ENCODE measurements at regions not wholly inside any gene's neighbourhood (a gene's known extent, or its start where the extent isn't known, plus 50 kb on each side); places are given as distances from the start of the nearest gene placed in this dataset.
"Not testable (repeated sequence)": the region's sequence is repeated elsewhere in the genome, so short reads cannot be mapped to it uniquely, and the experiment has no call there.

- DNase-seq (ENCODE audit: low read depth, low spot score) = not testable (repeated sequence)
These were observed 85.1 kb upstream of the MAP4 start for GRCh38 chr3:48101301-48101650.

GRCh38 chr3:48092270-48092669 lies 76.1 kb upstream of the MAP4 start:
- no peak for DNase-seq (ENCODE audit: low read depth, low spot score)

GRCh38 chr3:48090166-48090939 lies 74.1 kb upstream of the MAP4 start:
- no peak for DNase-seq (ENCODE audit: low read depth, low spot score)

- peak; percentile 92 for DNase-seq (ENCODE audit: low read depth, low spot score)
These were observed 72.7 kb upstream of the MAP4 start for GRCh38 chr3:48088749-48089466.

GRCh38 chr3:48088056-48088748 lies 72.0 kb upstream of the MAP4 start:
- DNase-seq (ENCODE audit: low read depth, low spot score) = no peak

- DNase-seq (ENCODE audit: low read depth, low spot score) = no peak
These were observed 70.5 kb upstream of the MAP4 start for GRCh38 chr3:48086705-48087104.

GRCh38 chr3:48084929-48085328 lies 68.7 kb upstream of the MAP4 start:
- DNase-seq (ENCODE audit: low read depth, low spot score) = no peak

- no peak for DNase-seq (ENCODE audit: low read depth, low spot score)
These were observed 68.0 kb upstream of the MAP4 start for GRCh38 chr3:48084170-48084569.

- DNase-seq (ENCODE audit: low read depth, low spot score) = no peak
These were observed 66.5 kb upstream of the MAP4 start for GRCh38 chr3:48082580-48083184.

GRCh38 chr3:48077815-48078214 lies 61.6 kb upstream of the MAP4 start:
- no peak for DNase-seq (ENCODE audit: low read depth, low spot score)

GRCh38 chr3:48070030-48070429 lies 53.8 kb upstream of the MAP4 start:
- no peak for DNase-seq (ENCODE audit: low read depth, low spot score)

- no peak for DNase-seq (ENCODE audit: low read depth, low spot score)
These were observed 53.1 kb upstream of the MAP4 start for GRCh38 chr3:48069339-48069738.

GRCh38 chr3:48068886-48069285 lies 52.7 kb upstream of the MAP4 start:
- no peak for DNase-seq (ENCODE audit: low read depth, low spot score)

- not testable (repeated sequence) for DNase-seq (ENCODE audit: low read depth, low spot score)
These were observed 52.1 kb upstream of the MAP4 start for GRCh38 chr3:48068320-48068719.

- no peak for DNase-seq (ENCODE audit: low read depth, low spot score)
These were observed 51.1 kb upstream of the MAP4 start for GRCh38 chr3:48067271-48067670.

Data from smooth muscle cell of the brain vasculature (primary cell).